RWPE2 (cell line): ENCODE measurements at regions not wholly inside any gene's neighbourhood (a gene's known extent, or its start where the extent isn't known, plus 50 kb on each side); places are given as distances from the start of the nearest gene placed in this dataset.
A peak's percentile ranks its signal among the peaks of the same experiment; 100 is the strongest.

Experiments used
- ATAC-seq: fragments of 200-7000 bp; cut with Tn5 transposase; 3 replicates; pipeline ENCODE4 v1.9.1; 2021; ENCODE audit warnings: low read depth
- DNase-seq: peaks from one replicate; pipeline ENCODE4 v3.0.0-alpha.2; 2020; ENCODE audit warnings: low spot score
- H3K27ac ChIP-seq: fragments of 450-650 bp; 2 replicates; pipeline ENCODE4 v1.5.1; 2017; ENCODE audit warnings: mild to moderate bottlenecking; ENCODE audit not compliant: poor library complexity, severe bottlenecking
- H3K27me3 ChIP-seq: fragments of 250-450 bp; sonication (Bioruptor Pico); 2 replicates; pipeline ENCODE4 v1.5.1; 2021; ENCODE audit warnings: mild to moderate bottlenecking, moderate library complexity; ENCODE audit not compliant: insufficient read depth, poor library complexity, severe bottlenecking
- H3K36me3 ChIP-seq: fragments of 250-450 bp; sonication (Bioruptor Pico); 2 replicates; pipeline ENCODE4 v1.5.1; 2020; ENCODE audit warnings: low read depth, mild to moderate bottlenecking, moderate library complexity
- H3K4me1 ChIP-seq: fragments of 250-450 bp; sonication (Bioruptor Pico); 2 replicates; pipeline ENCODE4 v1.5.1; 2021; ENCODE audit warnings: mild to moderate bottlenecking, moderate library complexity; ENCODE audit not compliant: insufficient read depth, poor library complexity, severe bottlenecking
- H3K4me3 ChIP-seq: fragments of 250-450 bp; sonication (Bioruptor Pico); 2 replicates; pipeline ENCODE4 v1.5.1; 2021; ENCODE audit warnings: mild to moderate bottlenecking, moderate library complexity; ENCODE audit not compliant: severe bottlenecking
- H3K9me3 ChIP-seq: fragments of 250-450 bp; sonication (Bioruptor Pico); 2 replicates; pipeline ENCODE4 v1.5.1; 2021; ENCODE audit warnings: mild to moderate bottlenecking, moderate library complexity; ENCODE audit not compliant: severe bottlenecking
- TF ChIP-seq, protein P1 (sequence below): fragments of 450-650 bp; IDR thresholded peaks from one replicate; pipeline ENCODE4 v1.5.1; 2017; ENCODE audit warnings: mild to moderate bottlenecking, moderate library complexity; ENCODE audit not compliant: poor library complexity, severe bottlenecking

DNA sequence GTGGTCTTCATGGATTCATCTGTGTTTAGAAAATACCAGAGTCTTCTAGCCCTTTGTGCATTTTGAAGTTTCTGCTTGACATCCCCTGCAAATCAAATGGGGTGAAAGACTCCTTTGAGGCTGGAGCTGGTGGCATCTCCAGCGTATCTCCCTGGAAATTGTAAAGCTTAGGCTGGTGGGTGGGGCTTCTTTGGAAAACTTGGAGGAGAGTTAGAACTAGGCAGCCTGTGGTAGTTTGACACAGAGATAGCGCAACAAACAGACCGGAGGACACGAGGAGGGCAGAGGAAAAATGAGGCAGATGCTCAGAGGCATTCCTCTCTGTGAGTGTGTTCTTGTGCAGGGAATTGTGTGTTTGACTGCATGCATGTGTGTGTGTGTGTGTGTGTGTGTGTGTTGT, 116.3 kb downstream of the IRX5 start:
- no peaks in the 10 kb centered on the region for H3K4me1 ChIP-seq
- no peak overlapping the region for H3K27ac ChIP-seq

GRCh38 chr16:55047331-55047730, 116.7 kb downstream of the IRX5 start:
- TF ChIP-seq, protein P1, sequence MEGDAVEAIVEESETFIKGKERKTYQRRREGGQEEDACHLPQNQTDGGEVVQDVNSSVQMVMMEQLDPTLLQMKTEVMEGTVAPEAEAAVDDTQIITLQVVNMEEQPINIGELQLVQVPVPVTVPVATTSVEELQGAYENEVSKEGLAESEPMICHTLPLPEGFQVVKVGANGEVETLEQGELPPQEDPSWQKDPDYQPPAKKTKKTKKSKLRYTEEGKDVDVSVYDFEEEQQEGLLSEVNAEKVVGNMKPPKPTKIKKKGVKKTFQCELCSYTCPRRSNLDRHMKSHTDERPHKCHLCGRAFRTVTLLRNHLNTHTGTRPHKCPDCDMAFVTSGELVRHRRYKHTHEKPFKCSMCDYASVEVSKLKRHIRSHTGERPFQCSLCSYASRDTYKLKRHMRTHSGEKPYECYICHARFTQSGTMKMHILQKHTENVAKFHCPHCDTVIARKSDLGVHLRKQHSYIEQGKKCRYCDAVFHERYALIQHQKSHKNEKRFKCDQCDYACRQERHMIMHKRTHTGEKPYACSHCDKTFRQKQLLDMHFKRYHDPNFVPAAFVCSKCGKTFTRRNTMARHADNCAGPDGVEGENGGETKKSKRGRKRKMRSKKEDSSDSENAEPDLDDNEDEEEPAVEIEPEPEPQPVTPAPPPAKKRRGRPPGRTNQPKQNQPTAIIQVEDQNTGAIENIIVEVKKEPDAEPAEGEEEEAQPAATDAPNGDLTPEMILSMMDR, result no peak
- no peaks in the 10 kb centered on the region for H3K27me3 ChIP-seq
- H3K36me3 ChIP-seq, result no peaks in the 10 kb centered on the region
- no peak overlapping the region for H3K27ac ChIP-seq
- no peaks in the 10 kb centered on the region for H3K4me1 ChIP-seq
- H3K4me3 ChIP-seq, result no peak overlapping the region
- ATAC-seq, result no peak
- DNase-seq, result no peak
- H3K9me3 ChIP-seq, result no peaks in the 10 kb centered on the region

More for the DNA sequence above, 116.3 kb downstream of the IRX5 start:
- Histone ChIP-seq H3K4me3 (no peak overlapping the region), H3K36me3 (no peaks in the 10 kb centered on the region), H3K27me3 (no peaks in the 10 kb centered on the region), H3K9me3 (no peaks in the 10 kb centered on the region)
- DNase-seq (no peak), ATAC-seq (no peak)
- TF ChIP-seq, protein P1, result no peak

GRCh38 chr16:55047903-55048497, 117.3 kb downstream of the IRX5 start:
- Histone ChIP-seq H3K4me3 (no peak overlapping the region), H3K4me1 (no peaks in the 10 kb centered on the region), H3K36me3 (no peaks in the 10 kb centered on the region), H3K27me3 (no peaks in the 10 kb centered on the region), H3K9me3 (no peaks in the 10 kb centered on the region), H3K27ac (no peak overlapping the region)
- DNase-seq (no peak), ATAC-seq (no peak)
- TF ChIP-seq, protein P1, result no peak

GRCh38 chr16:55048745-55049144, 118.1 kb downstream of the IRX5 start:
- ATAC-seq, result no peak
- TF ChIP-seq, protein P1, result no peak

GRCh38 chr16:55051571-55052347, 121.1 kb downstream of the IRX5 start:
- no peak overlapping the region for H3K27ac ChIP-seq
- TF ChIP-seq, protein P1, result no peak

More at GRCh38 chr16:55048745-55049144, 118.1 kb downstream of the IRX5 start:
- H3K27me3 ChIP-seq, result no peaks in the 10 kb centered on the region
- no peak for DNase-seq
- H3K9me3 ChIP-seq, result no peaks in the 10 kb centered on the region
- H3K36me3 ChIP-seq, result no peaks in the 10 kb centered on the region
- no peak overlapping the region for H3K4me3 ChIP-seq
- H3K4me1 ChIP-seq, result no peaks in the 10 kb centered on the region
- no peak overlapping the region for H3K27ac ChIP-seq

More at GRCh38 chr16:55051571-55052347, 121.1 kb downstream of the IRX5 start:
- Histone ChIP-seq H3K4me1 (no peaks in the 10 kb centered on the region), H3K27me3 (peaks cover 8% of the 10 kb centered on the region), H3K36me3 (no peaks in the 10 kb centered on the region), H3K9me3 (no peaks in the 10 kb centered on the region), H3K4me3 (no peak overlapping the region)
- peak; percentile 42; the same call in 1 of the 3 replicates for ATAC-seq
- DNase-seq, result no peak
